ENCODE measurements at regions not wholly inside any gene's neighbourhood (a gene's known extent, or its start where the extent isn't known, plus 50 kb on each side); places are given as distances from the start of the nearest gene placed in this dataset.

- peaks cover 34% of the 10 kb centered on the region for H3K4me1 ChIP-seq (ENCODE audit: insufficient read depth, poor library complexity, severe bottlenecking)
- peak overlapping the region; percentile 99 for H3K27ac ChIP-seq (ENCODE audit: poor library complexity, severe bottlenecking)
- no peaks in the 10 kb centered on the region for H3K27me3 ChIP-seq (ENCODE audit: insufficient read depth, poor library complexity, severe bottlenecking)
- ATAC-seq (ENCODE audit: low read depth): peak; percentile 91
- H3K9me3 ChIP-seq (ENCODE audit: severe bottlenecking): no peaks in the 10 kb centered on the region
- H3K36me3 ChIP-seq (ENCODE audit: low read depth): no peaks in the 10 kb centered on the region
- no peak overlapping the region for H3K4me3 ChIP-seq (ENCODE audit: severe bottlenecking)
- TF ChIP-seq CTCF (IDR thresholded peaks at IDR 0.05; ENCODE audit: poor library complexity, severe bottlenecking): no peak
- peak; percentile 79 for DNase-seq (ENCODE audit: low spot score)
These were observed 362.6 kb downstream of the KLF5 start for GRCh38 chr13:73421310-73421912.

DNA sequence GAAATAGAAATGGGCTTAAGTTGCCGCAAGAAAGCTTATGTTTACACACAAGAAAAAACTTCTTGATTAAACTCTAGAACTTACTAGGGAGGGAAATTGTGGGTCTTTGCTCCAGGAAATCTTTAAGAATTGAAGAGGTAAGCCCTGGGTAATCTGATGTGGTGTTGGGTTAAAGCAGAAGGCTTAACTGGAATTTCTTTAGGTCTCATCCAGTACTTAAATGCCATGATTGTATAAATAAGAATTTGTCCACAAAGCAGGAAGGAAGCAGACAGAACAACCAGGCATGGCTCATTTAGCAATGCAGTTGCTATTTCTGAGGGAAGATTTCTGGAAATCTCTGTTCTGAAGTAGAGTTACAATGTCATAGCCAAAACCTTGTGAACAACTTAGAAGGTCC is 360.4 kb downstream of the KLF5 start:
- Histone ChIP-seq H3K27me3 (ENCODE audit: insufficient read depth, poor library complexity, severe bottlenecking) (no peaks in the 10 kb centered on the region), H3K4me1 (ENCODE audit: insufficient read depth, poor library complexity, severe bottlenecking) (peaks cover 34% of the 10 kb centered on the region), H3K36me3 (ENCODE audit: low read depth) (no peaks in the 10 kb centered on the region), H3K4me3 (ENCODE audit: severe bottlenecking) (no peak overlapping the region), H3K27ac (ENCODE audit: poor library complexity, severe bottlenecking) (peak overlapping the region; percentile 99), H3K9me3 (ENCODE audit: severe bottlenecking) (no peaks in the 10 kb centered on the region)
- no peak for ATAC-seq (ENCODE audit: low read depth)
- no peak for TF ChIP-seq CTCF (IDR thresholded peaks at IDR 0.05; ENCODE audit: poor library complexity, severe bottlenecking)
- no peak for DNase-seq (ENCODE audit: low spot score)

GRCh38 chr13:73417012-73417615 is 358.3 kb downstream of the KLF5 start:
- TF ChIP-seq CTCF (IDR thresholded peaks at IDR 0.05; ENCODE audit: poor library complexity, severe bottlenecking): peak; percentile 55
- H3K4me1 ChIP-seq (ENCODE audit: insufficient read depth, poor library complexity, severe bottlenecking): peaks cover 31% of the 10 kb centered on the region
- H3K27me3 ChIP-seq (ENCODE audit: insufficient read depth, poor library complexity, severe bottlenecking): no peaks in the 10 kb centered on the region
- ATAC-seq (ENCODE audit: low read depth): no peak
- no peak overlapping the region for H3K4me3 ChIP-seq (ENCODE audit: severe bottlenecking)
- no peaks in the 10 kb centered on the region for H3K9me3 ChIP-seq (ENCODE audit: severe bottlenecking)
- no peaks in the 10 kb centered on the region for H3K36me3 ChIP-seq (ENCODE audit: low read depth)
- peak overlapping the region; percentile 28 for H3K27ac ChIP-seq (ENCODE audit: poor library complexity, severe bottlenecking)
- no peak for DNase-seq (ENCODE audit: low spot score)

DNA sequence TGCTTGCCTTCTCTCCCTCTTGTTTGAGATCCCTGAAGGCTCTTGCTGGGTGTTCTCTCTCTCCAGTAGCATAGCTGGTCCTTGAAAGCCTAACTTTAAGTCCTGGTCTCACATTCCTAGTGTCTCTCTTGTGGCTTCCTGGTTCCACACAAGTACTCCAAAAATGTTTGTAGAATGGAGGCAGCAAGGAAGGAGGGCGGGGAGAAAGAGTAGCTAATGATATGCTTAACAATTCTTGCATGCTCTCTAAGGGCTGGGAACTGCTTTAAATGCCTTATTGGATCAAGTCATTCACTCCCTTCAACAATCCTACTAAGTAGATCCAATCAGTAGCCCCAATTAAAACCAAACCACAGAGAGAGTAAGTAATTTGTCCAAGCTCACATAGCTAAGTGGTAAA is 357.3 kb downstream of the KLF5 start:
- Histone ChIP-seq H3K9me3 (ENCODE audit: severe bottlenecking) (no peaks in the 10 kb centered on the region), H3K36me3 (ENCODE audit: low read depth) (no peaks in the 10 kb centered on the region), H3K4me1 (ENCODE audit: insufficient read depth, poor library complexity, severe bottlenecking) (peaks cover 32% of the 10 kb centered on the region), H3K27ac (ENCODE audit: poor library complexity, severe bottlenecking) (peak overlapping the region; percentile 28), H3K27me3 (ENCODE audit: insufficient read depth, poor library complexity, severe bottlenecking) (no peaks in the 10 kb centered on the region), H3K4me3 (ENCODE audit: severe bottlenecking) (no peak overlapping the region)
- no peak for DNase-seq (ENCODE audit: low spot score)
- ATAC-seq (ENCODE audit: low read depth): no peak
- TF ChIP-seq CTCF (IDR thresholded peaks at IDR 0.05; ENCODE audit: poor library complexity, severe bottlenecking): no peak

DNA sequence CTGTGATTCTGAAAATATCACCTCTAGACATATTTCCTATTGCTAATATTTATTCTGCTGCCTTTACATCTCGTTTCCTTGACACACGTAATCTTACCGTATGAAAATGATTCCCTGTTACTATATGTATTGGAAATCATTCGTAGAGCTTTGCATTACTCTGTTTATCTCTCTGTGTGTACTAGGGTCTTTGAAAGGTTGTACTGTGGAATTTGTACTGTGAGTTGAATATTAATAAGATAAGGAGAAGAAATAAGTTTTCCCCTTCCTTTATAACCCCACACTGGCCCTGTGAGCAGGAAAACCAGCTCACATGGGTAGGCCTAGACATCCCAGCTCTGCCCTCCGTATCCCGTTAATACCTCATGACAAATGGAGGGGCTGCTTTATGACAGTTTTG is 354.9 kb downstream of the KLF5 start:
- no peak for TF ChIP-seq CTCF (IDR thresholded peaks at IDR 0.05; ENCODE audit: poor library complexity, severe bottlenecking)
- Histone ChIP-seq H3K4me1 (ENCODE audit: insufficient read depth, poor library complexity, severe bottlenecking) (peaks cover 14% of the 10 kb centered on the region), H3K4me3 (ENCODE audit: severe bottlenecking) (no peak overlapping the region), H3K9me3 (ENCODE audit: severe bottlenecking) (no peaks in the 10 kb centered on the region), H3K27me3 (ENCODE audit: insufficient read depth, poor library complexity, severe bottlenecking) (no peaks in the 10 kb centered on the region), H3K36me3 (ENCODE audit: low read depth) (no peaks in the 10 kb centered on the region), H3K27ac (ENCODE audit: poor library complexity, severe bottlenecking) (peak overlapping the region; percentile 58)
- DNase-seq (ENCODE audit: low spot score) (no peak), ATAC-seq (ENCODE audit: low read depth) (no peak)
